Erythroblast (primary cell): ENCODE measurements at regions not wholly inside any gene's neighbourhood (a gene's known extent, or its start where the extent isn't known, plus 50 kb on each side); places are given as distances from the start of the nearest gene placed in this dataset.

Source experiments
- GATA1 ChIP-seq: IDR thresholded peaks from 2 replicates; pipeline ENCODE4 v1.6.1; 2011; ENCODE audit warnings: low read depth, mild to moderate bottlenecking, control low read depth, low read length, moderate library complexity
- POLR2A ChIP-seq: IDR thresholded peaks from 2 replicates; pipeline ENCODE4 v1.6.1; 2011; ENCODE audit warnings: mild to moderate bottlenecking, low read length

DNA sequence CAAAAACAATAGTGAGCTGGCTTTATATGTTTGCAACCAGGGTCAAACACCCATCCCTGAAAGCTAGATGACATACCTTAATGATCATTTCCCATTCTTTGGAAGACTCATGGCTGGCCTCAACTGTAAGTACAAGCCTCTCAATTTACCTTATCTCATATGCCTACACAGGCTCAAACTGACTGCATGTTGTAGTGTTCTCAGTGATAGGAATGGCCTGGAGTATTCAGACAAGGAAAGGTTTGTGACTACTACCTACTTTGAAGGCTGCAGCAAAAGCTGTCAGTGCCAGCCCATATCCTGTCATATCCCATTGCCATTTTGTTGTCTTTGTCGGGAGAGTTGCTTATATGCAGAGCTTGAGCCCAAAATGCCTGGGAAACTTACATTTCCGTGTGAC lies 205.2 kb upstream of the MOCS1 start:
- TF ChIP-seq POLR2A (no peak), GATA1 (no peak)
